ENCODE measurements at regions not wholly inside any gene's neighbourhood (a gene's known extent, or its start where the extent isn't known, plus 50 kb on each side); places are given as distances from the start of the nearest gene placed in this dataset.

GRCh38 chr9:106724566-106724965 is 138.4 kb upstream of the ZNF462 start (continued):
- no peak for TF ChIP-seq E2F4 (CRISPR knock-in tag; IDR thresholded peaks at IDR 0.05; ENCODE audit: borderline replicate concordance, low read depth)
- no peak for TF ChIP-seq MAX (CRISPR knock-in tag; IDR thresholded peaks at IDR 0.05)
- TF ChIP-seq E2F5 (CRISPR knock-in tag; IDR thresholded peaks at IDR 0.05): no peak
- TF ChIP-seq ATF2 (CRISPR knock-in tag; IDR thresholded peaks at IDR 0.05; ENCODE audit: borderline replicate concordance, low read depth): no peak
- no peak for TF ChIP-seq NFYB (CRISPR knock-in tag; conservative IDR thresholded peaks at IDR 0.05; ENCODE audit: low read depth)
- no peak for TF ChIP-seq FOXP1 (CRISPR knock-in tag; IDR thresholded peaks at IDR 0.05; ENCODE audit: borderline replicate concordance)
- no peak for TF ChIP-seq AR (CRISPR knock-in tag; IDR thresholded peaks at IDR 0.05)
- no peak for TF ChIP-seq FOXP4 (CRISPR knock-in tag; IDR thresholded peaks at IDR 0.05)
- TF ChIP-seq ZNF532 (CRISPR knock-in tag; IDR thresholded peaks at IDR 0.05; ENCODE audit: borderline replicate concordance): no peak

GRCh38 chr9:106726070-106726815 is 136.7 kb upstream of the ZNF462 start:
- ATAC-seq (no peak), DNase-seq (ENCODE audit: low spot score) (no peak)
- no peak overlapping the region for H3K27ac Mint-ChIP-seq
- H3K36me3 Mint-ChIP-seq: no peaks in the 10 kb centered on the region; the same call in 1 of the 2 replicates
- TF ChIP-seq OVOL2 (CRISPR knock-in tag; IDR thresholded peaks at IDR 0.05; ENCODE audit: borderline replicate concordance) (no peak), FOXJ3 (CRISPR knock-in tag; IDR thresholded peaks at IDR 0.05; ENCODE audit: borderline replicate concordance) (no peak), ZNF317 (CRISPR knock-in tag; IDR thresholded peaks at IDR 0.05; ENCODE audit: borderline replicate concordance, low read depth) (no peak), SMAD4 (CRISPR knock-in tag; IDR thresholded peaks at IDR 0.05) (no peak), IRF1 (CRISPR knock-in tag; IDR thresholded peaks at IDR 0.05) (no peak)
- POLR2A ChIA-PET: no interaction called here
- no peaks in the 10 kb centered on the region for H3K27me3 Mint-ChIP-seq (ENCODE audit: low read depth)
- CTCF ChIA-PET: no interaction called here
- peaks cover 16% of the 10 kb centered on the region for H3K4me1 Mint-ChIP-seq
- H3K9me3 Mint-ChIP-seq: peaks cover 4% of the 10 kb centered on the region
- no peak overlapping the region for H3K4me3 Mint-ChIP-seq

Measured in WTC11 (cell line).